Breast epithelium (tissue), 3 donors: ENCODE measurements at regions not wholly inside any gene's neighbourhood (a gene's known extent, or its start where the extent isn't known, plus 50 kb on each side); places are given as distances from the start of the nearest gene placed in this dataset.

Experiments used
- CTCF ChIP-seq, 3 donors: fragments of 450-650 bp; IDR thresholded peaks; one replicate each; pipeline ENCODE4 v1.5.1; 2016 to 2017; ENCODE audit warnings: antibody characterized with exemption in 3 of 3, mild to moderate bottlenecking in 3 of 3, moderate library complexity in 3 of 3
- POLR2A ChIP-seq: fragments of 450-650 bp; IDR thresholded peaks from one replicate; pipeline ENCODE4 v1.6.1; 2016; ENCODE audit warnings: antibody characterized with exemption, mild to moderate bottlenecking, moderate library complexity
- POLR2AphosphoS5 ChIP-seq, 3 donors: sonication (generic); formaldehyde crosslinking; IDR thresholded peaks; one replicate each; pipeline ENCODE4 v1.6.1; 2017; ENCODE audit warnings: antibody characterized with exemption in 3 of 3

DNA sequence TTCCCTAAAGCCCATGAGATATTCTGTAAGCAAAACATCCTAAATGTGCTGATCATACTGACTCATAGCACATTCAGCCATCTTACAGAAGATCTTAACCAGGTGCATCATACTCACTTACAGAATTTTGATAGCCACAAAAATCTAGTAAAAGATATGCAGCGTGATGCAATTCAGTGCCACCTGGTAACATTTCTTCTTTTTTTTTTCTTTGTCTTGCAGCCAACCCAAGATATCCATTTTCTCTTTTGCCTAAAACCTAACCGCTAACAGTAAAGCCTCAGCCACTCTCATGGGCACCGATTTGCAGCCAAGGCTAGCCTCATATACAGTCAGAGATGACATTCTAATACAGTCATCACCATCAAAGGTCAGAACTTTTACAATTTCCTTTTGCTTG lies 293.3 kb downstream of the HACE1 start:
- TF ChIP-seq CTCF (IDR thresholded peaks at IDR 0.05) (no peak), POLR2A (no peak), POLR2AphosphoS5 (IDR thresholded peaks at IDR 0.05) (no peak)
